NB4 (cell line): ENCODE measurements at regions not wholly inside any gene's neighbourhood (a gene's known extent, or its start where the extent isn't known, plus 50 kb on each side); places are given as distances from the start of the nearest gene placed in this dataset.
"Not testable (repeated sequence)": the region's sequence is repeated elsewhere in the genome, so short reads cannot be mapped to it uniquely, and the experiment has no call there.

Source experiments
- DNase-seq: peaks from one replicate; pipeline ENCODE4 v3.0.0; 2010; ENCODE audit warnings: low read depth
- H3K4me3 ChIP-seq: one replicate; pipeline ENCODE4 v1.5.1; 2011; ENCODE audit warnings: mild to moderate bottlenecking, low read depth, low read length, moderate library complexity
- MAX ChIP-seq: IDR thresholded peaks from 2 replicates; pipeline ENCODE4 v1.6.1; 2011; ENCODE audit warnings: low read depth, low read length
- MYC ChIP-seq: IDR thresholded peaks from 2 replicates; pipeline ENCODE4 v1.6.1; 2011; ENCODE audit warnings: low read depth, low read length
- POLR2A ChIP-seq: IDR thresholded peaks from 2 replicates; pipeline ENCODE4 v1.6.1; 2011; ENCODE audit warnings: mild to moderate bottlenecking; ENCODE audit not compliant: insufficient read length; ENCODE audit errors: extremely low read depth
- TF ChIP-seq, protein P1 (sequence below): IDR thresholded peaks from one replicate; pipeline ENCODE4 v1.5.1; 2012; ENCODE audit warnings: low read depth, low read length

DNA sequence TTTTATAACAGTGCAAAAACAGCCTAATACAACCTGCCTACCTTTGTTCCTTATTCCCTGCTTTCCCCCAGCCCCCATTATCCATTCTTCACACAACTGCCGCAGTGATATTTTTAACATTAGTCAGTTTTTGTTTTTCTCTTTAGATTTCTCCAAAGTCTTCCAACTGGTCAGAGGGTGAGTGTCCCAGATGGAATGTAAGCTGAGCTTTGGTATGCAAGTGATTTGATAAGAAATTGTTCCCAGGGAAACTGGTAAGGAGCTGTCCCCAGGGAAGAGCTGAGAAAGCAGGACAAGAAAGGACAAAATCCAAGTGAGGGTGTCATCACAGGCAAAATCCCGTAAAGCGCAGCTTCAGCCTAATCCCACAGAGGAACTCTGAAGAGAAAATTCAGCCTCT, 475.5 kb upstream of the ADGRL3 start:
- TF ChIP-seq POLR2A (no peak), MYC (no peak)
- DNase-seq = no peak
- no peak overlapping the region for H3K4me3 ChIP-seq

DNA sequence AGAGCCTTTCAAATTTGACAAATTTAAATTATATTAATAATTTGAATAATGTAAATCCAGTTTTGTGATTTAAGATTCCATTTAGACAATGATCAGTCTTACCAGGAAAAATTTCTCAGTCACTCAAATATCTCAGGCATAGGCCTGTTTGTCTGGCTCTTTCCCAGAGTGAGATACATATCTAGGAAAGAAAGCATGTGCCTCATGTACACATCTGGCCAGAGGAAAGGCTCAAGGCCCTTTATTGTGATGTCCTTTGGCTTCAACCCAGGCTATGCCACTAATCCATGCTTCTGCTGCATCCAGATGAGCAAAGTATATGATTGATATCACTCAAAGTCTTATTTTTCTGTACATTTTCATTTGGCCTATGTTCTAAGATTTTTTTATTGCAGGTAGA, 473.3 kb upstream of the ADGRL3 start:
- no peak for TF ChIP-seq MAX
- TF ChIP-seq POLR2A = no peak
- TF ChIP-seq MYC = no peak
- TF ChIP-seq, protein P1, sequence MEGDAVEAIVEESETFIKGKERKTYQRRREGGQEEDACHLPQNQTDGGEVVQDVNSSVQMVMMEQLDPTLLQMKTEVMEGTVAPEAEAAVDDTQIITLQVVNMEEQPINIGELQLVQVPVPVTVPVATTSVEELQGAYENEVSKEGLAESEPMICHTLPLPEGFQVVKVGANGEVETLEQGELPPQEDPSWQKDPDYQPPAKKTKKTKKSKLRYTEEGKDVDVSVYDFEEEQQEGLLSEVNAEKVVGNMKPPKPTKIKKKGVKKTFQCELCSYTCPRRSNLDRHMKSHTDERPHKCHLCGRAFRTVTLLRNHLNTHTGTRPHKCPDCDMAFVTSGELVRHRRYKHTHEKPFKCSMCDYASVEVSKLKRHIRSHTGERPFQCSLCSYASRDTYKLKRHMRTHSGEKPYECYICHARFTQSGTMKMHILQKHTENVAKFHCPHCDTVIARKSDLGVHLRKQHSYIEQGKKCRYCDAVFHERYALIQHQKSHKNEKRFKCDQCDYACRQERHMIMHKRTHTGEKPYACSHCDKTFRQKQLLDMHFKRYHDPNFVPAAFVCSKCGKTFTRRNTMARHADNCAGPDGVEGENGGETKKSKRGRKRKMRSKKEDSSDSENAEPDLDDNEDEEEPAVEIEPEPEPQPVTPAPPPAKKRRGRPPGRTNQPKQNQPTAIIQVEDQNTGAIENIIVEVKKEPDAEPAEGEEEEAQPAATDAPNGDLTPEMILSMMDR = no peak
- H3K4me3 ChIP-seq = no peak overlapping the region
- DNase-seq = no peak

- TF ChIP-seq POLR2A (no peak), MAX (no peak), MYC (no peak)
- TF ChIP-seq, protein P1 = no peak
- H3K4me3 ChIP-seq = no peak overlapping the region
- no peak for DNase-seq
These were observed 470.9 kb upstream of the ADGRL3 start for GRCh38 chr4:60729194-60729593.

DNA sequence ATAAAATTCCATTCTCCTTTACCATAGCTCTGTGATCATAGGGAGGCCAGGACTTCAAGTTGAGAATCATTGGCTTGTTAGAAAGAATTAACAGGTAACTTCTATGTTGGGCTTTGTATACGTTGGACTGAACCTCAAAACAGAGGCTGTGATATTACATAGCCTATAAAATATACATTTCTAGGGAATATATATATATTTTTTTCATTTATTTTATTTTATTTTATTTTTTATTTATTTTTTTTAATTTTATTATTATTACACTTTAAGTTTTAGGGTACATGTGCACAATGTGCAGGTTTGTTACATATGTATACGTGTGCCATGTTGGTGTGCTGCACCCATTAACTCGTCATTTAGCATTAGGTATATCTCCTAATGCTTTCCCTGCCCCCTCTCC, 470.4 kb upstream of the ADGRL3 start:
- DNase-seq = not testable (repeated sequence)

DNA sequence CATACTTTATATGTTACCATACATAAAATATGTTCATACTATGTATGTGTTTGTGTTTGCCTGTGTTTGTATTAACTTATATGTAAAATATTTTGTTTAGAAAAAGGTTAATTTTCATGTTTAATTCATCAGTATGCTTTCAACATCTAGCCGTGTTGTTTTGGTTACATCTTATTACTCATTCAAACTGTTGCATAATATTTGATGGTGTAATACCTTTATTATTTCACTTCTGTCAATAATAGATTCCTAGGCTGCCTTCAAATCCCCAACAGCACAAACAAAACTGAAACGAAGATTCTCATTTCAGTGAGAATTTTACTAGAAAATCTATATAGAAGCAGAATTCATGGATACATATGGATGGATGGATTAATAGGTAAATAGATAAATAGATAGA, 462.3 kb upstream of the ADGRL3 start:
- DNase-seq = no peak

More for the DNA sequence above, 470.4 kb upstream of the ADGRL3 start:
- H3K4me3 ChIP-seq = not testable (repeated sequence)

DNA sequence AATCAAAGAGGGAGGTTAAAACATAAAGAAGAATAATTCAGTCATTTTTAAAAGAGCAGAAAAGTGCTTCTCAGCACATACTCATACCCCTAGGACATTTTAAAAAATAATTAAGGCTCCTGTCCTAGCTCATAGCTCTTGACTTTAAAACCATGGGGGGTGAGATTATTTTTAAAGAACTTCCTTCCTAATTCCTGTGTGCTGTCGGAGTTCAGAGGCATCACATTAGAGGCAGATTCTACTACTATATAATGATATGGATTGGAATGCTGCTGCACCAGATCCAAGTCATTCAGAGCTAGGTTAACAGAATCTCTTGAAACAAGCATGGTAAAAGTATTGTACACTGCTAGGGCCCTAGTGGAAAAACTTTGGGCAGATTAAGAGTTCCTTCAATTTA, 456.5 kb upstream of the ADGRL3 start:
- no peak for DNase-seq
- TF ChIP-seq, protein P1 = no peak
- TF ChIP-seq MAX = no peak
- no peak for TF ChIP-seq MYC
- no peak for TF ChIP-seq POLR2A
- H3K4me3 ChIP-seq = no peak overlapping the region

More for the DNA sequence above, 462.3 kb upstream of the ADGRL3 start:
- TF ChIP-seq, protein P1 = no peak
- no peak for TF ChIP-seq MAX
- H3K4me3 ChIP-seq = no peak overlapping the region

DNA sequence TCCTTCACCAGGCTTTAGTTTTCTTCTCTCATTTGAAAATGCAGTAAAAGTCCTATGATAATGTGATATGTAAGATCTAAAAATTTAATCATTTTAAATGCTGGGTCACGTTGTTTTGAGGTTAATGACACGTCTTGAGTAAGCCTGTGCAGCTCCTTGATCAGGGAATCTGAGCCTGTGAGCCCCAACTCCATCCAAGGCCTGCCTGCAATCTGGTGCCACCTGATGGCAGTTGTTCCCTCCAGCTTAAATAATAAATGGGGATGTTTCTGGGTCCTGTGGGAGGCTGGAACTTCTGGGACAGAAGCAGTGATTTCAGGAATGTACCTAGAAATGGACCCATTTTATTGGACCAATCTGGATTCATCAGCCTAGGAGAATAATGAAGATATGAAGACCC, 455.4 kb upstream of the ADGRL3 start:
- H3K4me3 ChIP-seq = no peak overlapping the region
- TF ChIP-seq MAX (no peak), POLR2A (no peak), MYC (no peak)
- TF ChIP-seq, protein P1 = no peak
- DNase-seq = no peak
